ENCODE measurements at regions not wholly inside any gene's neighbourhood (a gene's known extent, or its start where the extent isn't known, plus 50 kb on each side); places are given as distances from the start of the nearest gene placed in this dataset.

- TF ChIP-seq POLR2A (IDR thresholded peaks at IDR 0.05) (no peak), CTCF (IDR thresholded peaks at IDR 0.05 in 4 of 5, conservative IDR thresholded peaks at IDR 0.05 in 1 of 5) (no peak)
Observed at GRCh38 chr4:166284221-166284620, 411.2 kb downstream of the TLL1 start.
